HepG2 (cell line): ENCODE measurements at regions not wholly inside any gene's neighbourhood (a gene's known extent, or its start where the extent isn't known, plus 50 kb on each side); places are given as distances from the start of the nearest gene placed in this dataset.

ENCODE experiments used
- AHR ChIP-seq: IDR thresholded peaks from 2 replicates; pipeline ENCODE4 v1.6.1; 2018; ENCODE audit warnings: missing genetic modification reagents, missing compliant biosample characterization
- ELF1 ChIP-seq: sonication (generic); formaldehyde crosslinking; IDR thresholded peaks from 2 replicates; pipeline ENCODE4 v1.4.0; 2020; ENCODE audit warnings: missing genetic modification reagents
- HNRNPK ChIP-seq: fragments of 200-400 bp; formaldehyde crosslinking; IDR thresholded peaks from 2 replicates; pipeline ENCODE4 v1.6.1; 2018; ENCODE audit warnings: low read length, low read depth, moderate library complexity, mild to moderate bottlenecking; ENCODE audit not compliant: poor library complexity, severe bottlenecking
- KLF12 ChIP-seq: sonication (generic); formaldehyde crosslinking; IDR thresholded peaks from 2 replicates; pipeline ENCODE4 v1.4.0; 2020; ENCODE audit warnings: missing genetic modification reagents, borderline replicate concordance
- MEF2D ChIP-seq: sonication (generic); formaldehyde crosslinking; IDR thresholded peaks from 2 replicates; pipeline ENCODE4 v1.5.1; 2020; ENCODE audit warnings: mild to moderate bottlenecking, missing genetic modification reagents
- MIXL1 ChIP-seq: IDR thresholded peaks from 2 replicates; pipeline ENCODE4 v1.6.1; 2016
- PITX1 ChIP-seq: sonication (generic); formaldehyde crosslinking; IDR thresholded peaks from 2 replicates; pipeline ENCODE4 v1.5.1; 2020; ENCODE audit warnings: mild to moderate bottlenecking, missing genetic modification reagents
- RXRB ChIP-seq: IDR thresholded peaks from 2 replicates; pipeline ENCODE4 v1.6.1; 2016; ENCODE audit warnings: borderline replicate concordance, missing genetic modification reagents, missing compliant biosample characterization
- SMC3 ChIP-seq: IDR thresholded peaks from 2 replicates; pipeline ENCODE4 v1.6.1; 2011; ENCODE audit warnings: low read length, improper control_type of control experiment
- STAT5B ChIP-seq: sonication (generic); formaldehyde crosslinking; IDR thresholded peaks from 2 replicates; pipeline ENCODE4 v1.4.0; 2020; ENCODE audit warnings: missing genetic modification reagents
- TBX2 ChIP-seq: sonication (generic); formaldehyde crosslinking; IDR thresholded peaks from 2 replicates; pipeline ENCODE4 v1.5.0; 2020; ENCODE audit warnings: missing genetic modification reagents, mild to moderate bottlenecking, borderline replicate concordance
- ZFYVE20 ChIP-seq: sonication (generic); formaldehyde crosslinking; IDR thresholded peaks from 2 replicates; pipeline ENCODE4 v1.8.0; 2023; ENCODE audit warnings: low read depth, mild to moderate bottlenecking, moderate library complexity, missing genetic modification reagents, borderline replicate concordance
- ZNF230 ChIP-seq: sonication (generic); formaldehyde crosslinking; IDR thresholded peaks from 2 replicates; pipeline ENCODE4 v1.4.0; 2020; ENCODE audit warnings: mild to moderate bottlenecking, missing genetic modification reagents
- ZNF256 ChIP-seq: sonication (generic); formaldehyde crosslinking; conservative IDR thresholded peaks from 2 replicates; pipeline ENCODE4 v1.4.0; 2020; ENCODE audit warnings: missing genetic modification reagents
- ZNF607 ChIP-seq: sonication (generic); formaldehyde crosslinking; IDR thresholded peaks from 2 replicates; pipeline ENCODE4 v1.5.1; 2020; ENCODE audit warnings: missing genetic modification reagents, mild to moderate bottlenecking, borderline replicate concordance
- ZNF609 ChIP-seq: sonication (generic); formaldehyde crosslinking; IDR thresholded peaks from 2 replicates; pipeline ENCODE4 v1.4.0; 2020; ENCODE audit warnings: mild to moderate bottlenecking, missing genetic modification reagents, borderline replicate concordance
- TF ChIP-seq, protein P1 (sequence below): sonication (generic); formaldehyde crosslinking; IDR thresholded peaks from 2 replicates; pipeline ENCODE4 v1.8.1; 2023; ENCODE audit warnings: mild to moderate bottlenecking, inconsistent platforms, moderate library complexity, missing genetic modification reagents, borderline replicate concordance
- TF ChIP-seq, protein P2 (sequence below): IDR thresholded peaks from 2 replicates; pipeline ENCODE4 v1.6.1; 2016; ENCODE audit warnings: missing genetic modification reagents, missing compliant biosample characterization
- TF ChIP-seq, protein P3 (sequence below): sonication (generic); formaldehyde crosslinking; IDR thresholded peaks from 2 replicates; pipeline ENCODE4 v1.5.1; 2020; ENCODE audit warnings: missing genetic modification reagents, mild to moderate bottlenecking, borderline replicate concordance

- TF ChIP-seq TBX2 (CRISPR knock-in tag) (peak; percentile 81), ZNF609 (peak; percentile 78), SMC3 (no peak), ELF1 (CRISPR knock-in tag) (peak; percentile 26; the same call in 1 of the 2 replicates), HNRNPK (no peak), AHR (CRISPR knock-in tag) (no peak), RXRB (CRISPR knock-in tag) (peak; percentile 11; the same call in 1 of the 2 replicates), ZNF256 (0 out of 2 replicates have a peak, but pooled peaks have one; percentile 43), KLF12 (CRISPR knock-in tag) (no peak), MIXL1 (CRISPR knock-in tag) (0 out of 2 replicates have a peak, but pooled peaks have one; percentile 10), PITX1 (CRISPR knock-in tag) (peak; percentile 71), STAT5B (CRISPR knock-in tag) (no peak), ZNF607 (CRISPR knock-in tag) (0 out of 2 replicates have a peak, but pooled peaks have one; percentile 58), MEF2D (CRISPR knock-in tag) (peak; percentile 58; the same call in 1 of the 2 replicates), ZNF230 (CRISPR knock-in tag) (no peak), ZFYVE20 (CRISPR knock-in tag) (no peak)
- TF ChIP-seq, protein P1, sequence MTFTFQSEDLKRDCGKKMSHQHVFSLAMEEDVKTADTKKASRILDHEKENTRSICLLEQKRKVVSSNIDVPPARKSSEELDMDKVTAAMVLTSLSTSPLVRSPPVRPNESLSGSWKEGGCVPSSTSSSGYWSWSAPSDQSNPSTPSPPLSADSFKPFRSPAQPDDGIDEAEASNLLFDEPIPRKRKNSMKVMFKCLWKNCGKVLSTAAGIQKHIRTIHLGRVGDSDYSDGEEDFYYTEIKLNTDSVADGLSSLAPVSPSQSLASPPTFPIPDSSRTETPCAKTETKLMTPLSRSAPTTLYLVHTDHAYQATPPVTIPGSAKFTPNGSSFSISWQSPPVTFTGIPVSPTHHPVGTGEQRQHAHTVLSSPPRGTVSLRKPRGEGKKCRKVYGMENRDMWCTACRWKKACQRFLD (CRISPR knock-in tag) = no peak
- TF ChIP-seq, protein P2, sequence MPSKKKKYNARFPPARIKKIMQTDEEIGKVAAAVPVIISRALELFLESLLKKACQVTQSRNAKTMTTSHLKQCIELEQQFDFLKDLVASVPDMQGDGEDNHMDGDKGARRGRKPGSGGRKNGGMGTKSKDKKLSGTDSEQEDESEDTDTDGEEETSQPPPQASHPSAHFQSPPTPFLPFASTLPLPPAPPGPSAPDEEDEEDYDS (CRISPR knock-in tag) = no peak
- TF ChIP-seq, protein P3, sequence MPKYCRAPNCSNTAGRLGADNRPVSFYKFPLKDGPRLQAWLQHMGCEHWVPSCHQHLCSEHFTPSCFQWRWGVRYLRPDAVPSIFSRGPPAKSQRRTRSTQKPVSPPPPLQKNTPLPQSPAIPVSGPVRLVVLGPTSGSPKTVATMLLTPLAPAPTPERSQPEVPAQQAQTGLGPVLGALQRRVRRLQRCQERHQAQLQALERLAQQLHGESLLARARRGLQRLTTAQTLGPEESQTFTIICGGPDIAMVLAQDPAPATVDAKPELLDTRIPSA (CRISPR knock-in tag) = no peak
Observed at GRCh38 chr13:26951581-26952177, 191.1 kb upstream of the GPR12 start (continued).
